ENCODE measurements at regions not wholly inside any gene's neighbourhood (a gene's known extent, or its start where the extent isn't known, plus 50 kb on each side); places are given as distances from the start of the nearest gene placed in this dataset.

GRCh38 chr21:32900814-32901213, 124.9 kb upstream of the OLIG2 start:
- TF ChIP-seq, protein P1, sequence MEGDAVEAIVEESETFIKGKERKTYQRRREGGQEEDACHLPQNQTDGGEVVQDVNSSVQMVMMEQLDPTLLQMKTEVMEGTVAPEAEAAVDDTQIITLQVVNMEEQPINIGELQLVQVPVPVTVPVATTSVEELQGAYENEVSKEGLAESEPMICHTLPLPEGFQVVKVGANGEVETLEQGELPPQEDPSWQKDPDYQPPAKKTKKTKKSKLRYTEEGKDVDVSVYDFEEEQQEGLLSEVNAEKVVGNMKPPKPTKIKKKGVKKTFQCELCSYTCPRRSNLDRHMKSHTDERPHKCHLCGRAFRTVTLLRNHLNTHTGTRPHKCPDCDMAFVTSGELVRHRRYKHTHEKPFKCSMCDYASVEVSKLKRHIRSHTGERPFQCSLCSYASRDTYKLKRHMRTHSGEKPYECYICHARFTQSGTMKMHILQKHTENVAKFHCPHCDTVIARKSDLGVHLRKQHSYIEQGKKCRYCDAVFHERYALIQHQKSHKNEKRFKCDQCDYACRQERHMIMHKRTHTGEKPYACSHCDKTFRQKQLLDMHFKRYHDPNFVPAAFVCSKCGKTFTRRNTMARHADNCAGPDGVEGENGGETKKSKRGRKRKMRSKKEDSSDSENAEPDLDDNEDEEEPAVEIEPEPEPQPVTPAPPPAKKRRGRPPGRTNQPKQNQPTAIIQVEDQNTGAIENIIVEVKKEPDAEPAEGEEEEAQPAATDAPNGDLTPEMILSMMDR (conservative IDR thresholded peaks at IDR 0.05; ENCODE audit: low read depth, low read length): no peak
- DNase-seq (ENCODE audit: low read depth): no peak
- no peak overlapping the region for H3K4me3 ChIP-seq (ENCODE audit: low read depth, low read length)

DNA sequence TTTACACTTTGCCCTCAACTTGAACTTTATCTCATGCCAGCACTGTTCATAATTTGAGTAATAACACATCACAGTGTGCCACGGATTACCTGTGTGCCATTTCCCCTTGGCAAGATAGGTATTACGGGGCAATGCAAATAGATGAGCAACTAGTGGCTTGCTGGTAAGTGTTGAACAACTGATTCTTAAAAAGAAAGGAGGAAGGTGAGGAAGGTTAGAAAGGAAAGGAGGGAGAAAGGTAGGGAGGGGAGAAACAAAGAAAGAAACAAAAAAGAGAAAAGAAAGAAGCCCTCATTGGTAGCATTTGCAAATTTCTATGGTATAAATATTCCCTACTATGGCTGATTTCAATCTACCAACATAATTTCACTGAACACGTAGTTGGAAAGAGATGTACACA, 118.2 kb upstream of the OLIG2 start:
- TF ChIP-seq, protein P1 (conservative IDR thresholded peaks at IDR 0.05; ENCODE audit: low read depth, low read length): no peak
- no peak overlapping the region for H3K4me3 ChIP-seq (ENCODE audit: low read depth, low read length)
- no peak for DNase-seq (ENCODE audit: low read depth)

DNA sequence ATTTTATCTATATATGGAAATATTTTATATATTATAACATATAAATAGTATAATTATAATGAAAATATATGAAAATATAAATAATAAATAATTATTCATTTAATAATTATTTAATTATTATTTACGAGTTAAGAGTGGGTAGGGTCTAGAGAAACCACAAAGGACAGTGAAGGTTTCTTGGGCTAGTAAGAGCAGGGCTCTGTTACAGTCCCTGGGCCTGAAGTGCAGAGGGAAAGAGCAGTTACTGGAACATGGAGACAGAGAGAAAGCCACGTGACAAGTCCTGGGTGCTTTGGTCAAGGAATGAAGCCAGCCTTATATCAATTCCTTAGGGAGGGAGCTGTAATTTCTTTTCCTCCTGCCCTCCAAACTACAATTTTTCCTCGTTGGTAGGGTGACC, 117.2 kb upstream of the OLIG2 start:
- H3K4me3 ChIP-seq (ENCODE audit: low read depth, low read length): no peak overlapping the region
- DNase-seq (ENCODE audit: low read depth): no peak
- TF ChIP-seq, protein P1 (conservative IDR thresholded peaks at IDR 0.05; ENCODE audit: low read depth, low read length): no peak

GRCh38 chr21:32909393-32909792, 116.3 kb upstream of the OLIG2 start:
- no peak for DNase-seq (ENCODE audit: low read depth)
- TF ChIP-seq, protein P1 (conservative IDR thresholded peaks at IDR 0.05; ENCODE audit: low read depth, low read length): no peak
- no peak overlapping the region for H3K4me3 ChIP-seq (ENCODE audit: low read depth, low read length)

GRCh38 chr21:32914424-32915039, 111.2 kb upstream of the OLIG2 start:
- TF ChIP-seq, protein P1 (conservative IDR thresholded peaks at IDR 0.05; ENCODE audit: low read depth, low read length): no peak
- no peak overlapping the region for H3K4me3 ChIP-seq (ENCODE audit: low read depth, low read length)
- DNase-seq (ENCODE audit: low read depth): no peak

- no peak for DNase-seq (ENCODE audit: low read depth)
- no peak overlapping the region for H3K4me3 ChIP-seq (ENCODE audit: low read depth, low read length)
- TF ChIP-seq, protein P1 (conservative IDR thresholded peaks at IDR 0.05; ENCODE audit: low read depth, low read length): no peak
Observed at GRCh38 chr21:32915099-32915498, 110.6 kb upstream of the OLIG2 start.

- TF ChIP-seq, protein P1 (conservative IDR thresholded peaks at IDR 0.05; ENCODE audit: low read depth, low read length): no peak
- no peak overlapping the region for H3K4me3 ChIP-seq (ENCODE audit: low read depth, low read length)
- DNase-seq (ENCODE audit: low read depth): no peak
Observed at GRCh38 chr21:32916088-32916487, 109.6 kb upstream of the OLIG2 start.

Measured in choroid plexus epithelial cell (primary cell).